ENCODE measurements at regions not wholly inside any gene's neighbourhood (a gene's known extent, or its start where the extent isn't known, plus 50 kb on each side); places are given as distances from the start of the nearest gene placed in this dataset.
A peak's percentile ranks its signal among the peaks of the same experiment; 100 is the strongest.

DNA sequence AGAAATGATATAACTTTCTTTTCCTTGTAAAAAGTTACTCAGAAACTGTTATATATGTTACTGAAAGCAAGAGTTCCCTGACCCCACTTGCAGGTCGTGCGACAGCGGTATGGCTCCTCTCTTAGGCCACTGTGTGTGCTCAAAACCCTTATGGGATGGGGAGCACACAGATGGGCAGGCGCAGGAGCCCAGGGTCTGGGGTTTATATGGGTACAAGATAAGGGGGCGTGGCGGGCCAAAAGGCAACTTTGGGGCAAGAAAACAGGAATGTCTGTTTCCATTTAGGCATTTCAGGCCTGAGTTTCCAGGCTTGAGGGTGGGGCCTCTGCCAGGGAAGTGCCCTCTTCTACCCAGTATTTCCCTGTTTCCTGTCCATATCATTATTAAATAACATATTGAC lies 736.5 kb downstream of the VGLL3 start:
- no peaks in the 10 kb centered on the region for H3K36me3 ChIP-seq (replicated peaks; ENCODE audit: insufficient read depth, low read depth)
- 92% methylated on average over 6 of the region's 6 CpGs for WGBS (ENCODE audit: low lambda C conversion rate, missing lambda C conversion rate)
- no peak overlapping the region for H3K27ac ChIP-seq
- H3K4me3 ChIP-seq, result no peak overlapping the region
- no peak overlapping the region for H3K4me2 ChIP-seq
- no peaks in the 10 kb centered on the region for H3K79me2 ChIP-seq
- no peaks in the 10 kb centered on the region for H3K4me1 ChIP-seq (ENCODE audit: insufficient read depth)
- H2AFZ ChIP-seq, result no peak overlapping the region
- H4K20me1 ChIP-seq (ENCODE audit: insufficient read depth, poor library complexity, severe bottlenecking), result no peaks in the 10 kb centered on the region
- H3K9me3 ChIP-seq (ENCODE audit: low read depth), result no peaks in the 10 kb centered on the region
- no peaks in the 10 kb centered on the region for H3K27me3 ChIP-seq
- no peaks in the 10 kb centered on the region for H3K9me2 ChIP-seq (replicated peaks; ENCODE audit: insufficient read depth)
- no peak for TF ChIP-seq EZH2 (IDR thresholded peaks at IDR 0.05; ENCODE audit: borderline replicate concordance)
- TF ChIP-seq, protein P1, sequence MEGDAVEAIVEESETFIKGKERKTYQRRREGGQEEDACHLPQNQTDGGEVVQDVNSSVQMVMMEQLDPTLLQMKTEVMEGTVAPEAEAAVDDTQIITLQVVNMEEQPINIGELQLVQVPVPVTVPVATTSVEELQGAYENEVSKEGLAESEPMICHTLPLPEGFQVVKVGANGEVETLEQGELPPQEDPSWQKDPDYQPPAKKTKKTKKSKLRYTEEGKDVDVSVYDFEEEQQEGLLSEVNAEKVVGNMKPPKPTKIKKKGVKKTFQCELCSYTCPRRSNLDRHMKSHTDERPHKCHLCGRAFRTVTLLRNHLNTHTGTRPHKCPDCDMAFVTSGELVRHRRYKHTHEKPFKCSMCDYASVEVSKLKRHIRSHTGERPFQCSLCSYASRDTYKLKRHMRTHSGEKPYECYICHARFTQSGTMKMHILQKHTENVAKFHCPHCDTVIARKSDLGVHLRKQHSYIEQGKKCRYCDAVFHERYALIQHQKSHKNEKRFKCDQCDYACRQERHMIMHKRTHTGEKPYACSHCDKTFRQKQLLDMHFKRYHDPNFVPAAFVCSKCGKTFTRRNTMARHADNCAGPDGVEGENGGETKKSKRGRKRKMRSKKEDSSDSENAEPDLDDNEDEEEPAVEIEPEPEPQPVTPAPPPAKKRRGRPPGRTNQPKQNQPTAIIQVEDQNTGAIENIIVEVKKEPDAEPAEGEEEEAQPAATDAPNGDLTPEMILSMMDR (IDR thresholded peaks at IDR 0.05; ENCODE audit: poor library complexity), result no peak
- no peak for TF ChIP-seq EZH2phosphoT487 (IDR thresholded peaks at IDR 0.05; ENCODE audit: low read depth, severe bottlenecking, unreplicated experiment)
- DNase-seq (ENCODE audit: low spot score), result no peak

DNA sequence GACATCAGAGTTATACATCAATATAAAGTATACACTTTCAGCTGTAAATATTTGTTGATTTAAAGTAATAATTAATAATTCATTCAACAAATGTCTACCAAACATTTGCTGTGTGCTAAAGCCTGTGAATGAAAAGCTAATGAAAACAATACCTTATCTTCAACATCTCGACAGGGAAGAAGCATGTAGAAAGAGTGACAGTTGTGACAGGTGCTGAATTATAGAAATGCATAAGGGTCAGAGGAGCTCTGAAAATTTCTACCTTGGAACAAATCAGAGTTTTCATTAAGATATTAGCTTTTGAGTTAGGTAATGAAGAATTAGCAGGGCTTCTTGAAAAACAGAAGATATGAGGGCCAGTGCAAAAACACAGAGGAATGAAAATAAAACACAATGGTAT lies 739.2 kb downstream of the VGLL3 start:
- no peaks in the 10 kb centered on the region for H3K4me1 ChIP-seq (ENCODE audit: insufficient read depth)
- no peaks in the 10 kb centered on the region for H3K79me2 ChIP-seq
- no peaks in the 10 kb centered on the region for H3K36me3 ChIP-seq (replicated peaks; ENCODE audit: insufficient read depth, low read depth)
- WGBS (ENCODE audit: low lambda C conversion rate, missing lambda C conversion rate), result 41% methylated on average over 1 of the region's 1 CpG
- H3K27ac ChIP-seq, result no peak overlapping the region
- H3K9me3 ChIP-seq (ENCODE audit: low read depth), result no peaks in the 10 kb centered on the region
- H3K4me3 ChIP-seq, result no peak overlapping the region
- H4K20me1 ChIP-seq (ENCODE audit: insufficient read depth, poor library complexity, severe bottlenecking), result no peaks in the 10 kb centered on the region
- no peaks in the 10 kb centered on the region for H3K27me3 ChIP-seq
- H2AFZ ChIP-seq, result no peak overlapping the region
- DNase-seq (ENCODE audit: low spot score), result no peak
- H3K9me2 ChIP-seq (replicated peaks; ENCODE audit: insufficient read depth), result no peaks in the 10 kb centered on the region
- TF ChIP-seq EZH2 (IDR thresholded peaks at IDR 0.05; ENCODE audit: borderline replicate concordance), result no peak
- no peak for TF ChIP-seq EZH2phosphoT487 (IDR thresholded peaks at IDR 0.05; ENCODE audit: low read depth, severe bottlenecking, unreplicated experiment)
- TF ChIP-seq, protein P1 (IDR thresholded peaks at IDR 0.05; ENCODE audit: poor library complexity), result no peak
- no peak overlapping the region for H3K4me2 ChIP-seq

GRCh38 chr3:86249833-86250232 lies 741.1 kb downstream of the VGLL3 start:
- Histone ChIP-seq H2AFZ (no peak overlapping the region), H3K79me2 (no peaks in the 10 kb centered on the region), H3K4me3 (no peak overlapping the region), H3K9me3 (ENCODE audit: low read depth) (no peaks in the 10 kb centered on the region), H4K20me1 (ENCODE audit: insufficient read depth, poor library complexity, severe bottlenecking) (no peaks in the 10 kb centered on the region), H3K4me2 (no peak overlapping the region), H3K27ac (no peak overlapping the region), H3K36me3 (replicated peaks; ENCODE audit: insufficient read depth, low read depth) (no peaks in the 10 kb centered on the region), H3K27me3 (no peaks in the 10 kb centered on the region), H3K9me2 (replicated peaks; ENCODE audit: insufficient read depth) (no peaks in the 10 kb centered on the region), H3K4me1 (ENCODE audit: insufficient read depth) (no peaks in the 10 kb centered on the region)
- DNase-seq (ENCODE audit: low spot score), result no peak
- WGBS (ENCODE audit: low lambda C conversion rate, missing lambda C conversion rate), result 63% methylated on average over 1 of the region's 1 CpG
- TF ChIP-seq EZH2phosphoT487 (IDR thresholded peaks at IDR 0.05; ENCODE audit: low read depth, severe bottlenecking, unreplicated experiment) (no peak), EZH2 (IDR thresholded peaks at IDR 0.05; ENCODE audit: borderline replicate concordance) (no peak)
- TF ChIP-seq, protein P1 (IDR thresholded peaks at IDR 0.05; ENCODE audit: poor library complexity), result no peak

- Histone ChIP-seq H3K4me3 (no peak overlapping the region), H3K9me3 (ENCODE audit: low read depth) (no peaks in the 10 kb centered on the region), H3K27me3 (no peaks in the 10 kb centered on the region), H3K4me2 (no peak overlapping the region), H3K27ac (no peak overlapping the region), H4K20me1 (ENCODE audit: insufficient read depth, poor library complexity, severe bottlenecking) (no peaks in the 10 kb centered on the region), H3K79me2 (no peaks in the 10 kb centered on the region), H3K9me2 (replicated peaks; ENCODE audit: insufficient read depth) (no peaks in the 10 kb centered on the region), H3K36me3 (replicated peaks; ENCODE audit: insufficient read depth, low read depth) (no peaks in the 10 kb centered on the region), H2AFZ (no peak overlapping the region), H3K4me1 (ENCODE audit: insufficient read depth) (no peaks in the 10 kb centered on the region)
- 25% methylated on average over 1 of the region's 1 CpG for WGBS (ENCODE audit: low lambda C conversion rate, missing lambda C conversion rate)
- peak; percentile 31 for DNase-seq (ENCODE audit: low spot score)
- TF ChIP-seq, protein P1 (IDR thresholded peaks at IDR 0.05; ENCODE audit: poor library complexity), result peak; percentile 76
- TF ChIP-seq EZH2phosphoT487 (IDR thresholded peaks at IDR 0.05; ENCODE audit: low read depth, severe bottlenecking, unreplicated experiment), result no peak
Measured at GRCh38 chr3:86245360-86245759, 745.6 kb downstream of the VGLL3 start.
